Stimulated activated naive CD4-positive, alpha-beta T cell (primary cell): ENCODE measurements at regions not wholly inside any gene's neighbourhood (a gene's known extent, or its start where the extent isn't known, plus 50 kb on each side); places are given as distances from the start of the nearest gene placed in this dataset.
"Not testable (repeated sequence)": the region's sequence is repeated elsewhere in the genome, so short reads cannot be mapped to it uniquely, and the experiment has no call there.

Source experiments
- DNase-seq, 6 experiments: peaks; one replicate each; lab custom pipeline; 2025; lab: John Stamatoyannopoulos, UW

DNA sequence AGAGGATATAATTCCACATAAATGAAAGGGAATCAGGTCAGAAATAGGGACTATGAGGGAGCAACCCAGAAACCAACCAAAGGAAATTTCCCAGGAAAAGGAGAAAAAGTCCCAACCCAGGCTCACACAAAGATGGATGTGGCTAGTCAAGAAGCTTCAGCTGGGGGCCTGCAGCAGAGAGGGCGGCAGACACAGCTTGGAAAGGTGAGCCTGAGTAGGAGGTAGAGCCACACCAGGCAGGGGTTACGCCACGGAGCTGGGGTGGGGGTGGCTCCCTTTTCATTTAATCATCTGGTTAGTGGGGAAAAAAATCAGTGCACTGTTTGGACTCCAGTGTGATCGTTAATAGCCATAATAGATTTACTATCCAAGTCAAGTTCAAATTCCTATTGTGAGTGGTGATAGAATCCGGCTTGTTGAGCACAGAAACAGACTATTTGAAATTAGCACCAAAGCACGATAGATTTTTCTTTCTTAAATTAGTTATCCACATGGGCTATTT, 220.6 kb downstream of the TPBG start:
- no peak for DNase-seq

DNA sequence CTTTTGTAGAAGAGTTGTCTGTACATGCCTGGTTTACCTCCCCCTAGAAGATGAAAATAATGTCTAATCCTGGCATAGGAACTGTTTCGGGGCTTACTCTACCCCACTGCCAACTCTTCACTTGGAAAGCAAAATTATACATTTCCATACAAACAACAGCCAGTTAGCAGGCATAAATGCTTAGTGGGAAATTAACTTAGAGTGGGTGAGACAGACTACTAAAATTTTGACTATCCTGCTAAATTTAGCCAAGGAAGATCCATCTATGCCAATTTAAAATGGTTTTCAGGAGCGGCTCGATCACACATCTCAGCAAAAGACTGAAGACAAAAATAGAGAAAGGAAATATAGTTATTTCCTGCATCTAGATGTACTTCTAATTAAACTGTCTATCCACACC, 221.2 kb downstream of the TPBG start:
- no peak for DNase-seq

DNA sequence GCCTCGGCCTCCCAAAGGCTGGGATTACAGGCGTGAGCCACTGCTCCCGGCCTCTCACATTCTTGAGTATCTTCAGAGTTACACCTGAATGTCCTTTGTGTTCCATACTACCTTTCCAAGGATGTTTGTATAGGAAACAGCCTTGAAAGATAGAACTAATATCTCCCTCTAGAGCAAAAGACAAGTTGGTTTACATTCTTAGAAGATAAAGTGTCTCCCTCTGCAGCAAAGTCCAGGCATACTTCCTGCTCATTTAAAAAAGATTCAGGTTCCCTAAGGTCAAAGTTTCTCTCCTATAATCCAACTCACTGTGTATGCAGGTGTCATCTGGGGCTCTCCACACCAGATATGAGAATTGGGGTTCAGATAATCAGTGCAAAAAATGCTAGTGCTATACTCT, 224.4 kb downstream of the TPBG start:
- no peak for DNase-seq

DNA sequence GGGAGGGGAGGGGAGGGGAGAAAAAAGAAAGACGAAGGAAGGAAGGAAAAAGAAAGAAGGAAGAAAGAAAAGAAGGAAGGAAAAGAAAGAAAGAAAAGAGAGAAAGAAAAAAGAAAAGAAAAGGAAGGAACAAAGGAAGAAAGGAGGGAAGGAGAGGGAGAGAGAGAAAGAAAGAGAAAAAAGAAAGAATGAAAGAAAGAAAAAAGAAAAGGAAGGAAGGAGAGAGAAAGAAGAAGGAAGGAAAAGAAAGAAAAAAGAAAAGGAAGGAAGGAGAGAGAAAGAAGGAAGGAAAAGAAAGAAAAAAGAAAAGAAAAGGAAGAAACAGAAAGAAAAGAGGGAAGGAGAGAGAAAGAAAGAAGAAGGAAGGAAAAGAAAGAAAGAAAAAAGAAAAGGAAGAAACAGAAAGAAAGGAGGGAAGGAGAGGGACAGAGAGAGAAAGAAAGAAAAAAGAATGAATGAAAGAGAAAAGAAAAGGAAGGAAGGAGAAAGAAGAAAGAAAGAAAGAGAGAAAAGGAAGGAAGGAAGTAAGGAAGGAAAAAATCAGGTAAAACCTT, 225.3 kb downstream of the TPBG start:
- DNase-seq = no peak

DNA sequence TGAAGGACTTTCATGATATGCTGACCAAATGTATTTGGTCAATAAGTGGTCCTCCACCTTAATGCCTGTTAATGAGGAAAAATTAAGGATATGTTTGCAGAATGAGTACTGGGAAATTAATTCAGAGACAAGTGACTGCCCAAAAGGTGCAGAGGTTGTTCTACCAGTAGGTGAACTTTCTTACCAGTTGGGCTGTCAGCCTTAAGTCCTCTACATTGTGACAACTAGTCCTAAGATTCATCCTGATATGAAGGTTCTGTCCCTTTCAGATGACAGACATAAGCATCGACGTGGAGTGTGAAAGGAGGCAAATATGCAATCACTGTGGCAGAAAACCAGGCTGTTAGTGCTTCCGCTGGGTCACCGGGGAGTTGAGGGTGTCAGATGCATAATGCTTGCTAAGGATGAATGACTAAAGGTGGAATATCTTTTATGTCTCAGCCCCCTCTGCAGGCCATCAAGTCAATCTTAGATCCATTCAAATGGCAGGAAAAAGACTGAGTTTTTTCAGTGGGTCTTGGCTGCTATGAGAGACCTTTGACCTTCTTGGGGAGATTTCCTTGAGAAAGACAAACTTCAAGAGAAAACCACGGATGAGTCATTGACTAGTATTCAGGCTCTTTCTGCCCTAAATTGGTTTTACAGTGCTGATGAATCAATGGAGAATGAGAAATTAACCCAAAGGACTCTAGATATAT, 226.0 kb downstream of the TPBG start:
- no peak for DNase-seq

DNA sequence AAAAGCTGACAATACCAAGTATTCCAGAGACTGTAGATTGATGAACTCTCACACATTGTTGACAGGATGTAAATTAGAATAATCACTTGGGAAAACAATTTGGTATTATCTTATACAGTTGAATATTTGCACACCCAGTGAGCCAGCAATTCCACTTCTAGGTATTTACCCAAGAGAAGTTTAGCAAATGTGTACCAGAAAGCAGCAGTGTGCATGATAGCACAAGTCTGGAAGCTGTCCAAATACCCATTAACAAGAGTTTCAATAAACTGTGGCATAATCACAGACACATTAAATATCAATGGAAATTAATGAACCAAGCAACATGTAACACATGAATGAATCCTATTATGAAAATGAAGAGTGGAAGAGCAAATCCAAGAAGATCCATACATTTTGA, 233.6 kb downstream of the TPBG start:
- DNase-seq = no peak

DNA sequence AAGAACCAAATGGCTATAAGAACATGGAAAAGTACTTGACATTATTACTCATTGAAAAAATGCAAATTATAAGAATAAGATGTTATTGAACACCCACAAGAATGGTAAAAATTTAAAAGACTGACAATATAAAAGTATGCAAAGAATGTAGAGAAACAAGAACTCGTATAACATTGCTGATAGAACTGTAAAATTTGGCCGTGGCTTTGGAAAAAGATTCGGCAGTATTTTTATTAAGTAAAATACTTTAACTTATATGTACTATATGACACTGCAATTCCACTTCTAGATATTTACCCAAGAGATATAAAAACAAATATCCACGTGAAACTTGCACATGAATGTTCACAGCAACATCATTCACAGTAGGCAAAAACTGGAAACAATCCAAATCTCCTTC, 239.2 kb downstream of the TPBG start:
- no peak for DNase-seq

DNA sequence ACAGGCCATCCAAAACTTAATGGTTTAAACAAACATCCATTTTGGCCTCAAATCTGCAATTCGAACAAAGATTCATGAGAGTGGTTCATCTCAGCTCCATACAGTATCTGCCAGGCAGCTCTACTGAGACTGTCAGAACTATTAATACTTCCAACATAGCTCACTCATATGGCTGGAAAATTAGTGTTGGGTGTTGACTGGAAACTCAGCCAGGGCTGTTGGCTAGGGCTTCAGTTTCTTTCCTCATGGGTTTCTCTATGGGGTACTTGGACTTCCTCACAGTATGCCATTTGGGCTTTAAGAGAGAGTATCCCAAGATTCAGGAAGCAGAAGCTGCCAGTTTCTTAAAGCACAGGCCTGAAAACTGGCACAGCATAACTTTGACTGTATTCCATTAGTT, 240.3 kb downstream of the TPBG start:
- DNase-seq = no peak

DNA sequence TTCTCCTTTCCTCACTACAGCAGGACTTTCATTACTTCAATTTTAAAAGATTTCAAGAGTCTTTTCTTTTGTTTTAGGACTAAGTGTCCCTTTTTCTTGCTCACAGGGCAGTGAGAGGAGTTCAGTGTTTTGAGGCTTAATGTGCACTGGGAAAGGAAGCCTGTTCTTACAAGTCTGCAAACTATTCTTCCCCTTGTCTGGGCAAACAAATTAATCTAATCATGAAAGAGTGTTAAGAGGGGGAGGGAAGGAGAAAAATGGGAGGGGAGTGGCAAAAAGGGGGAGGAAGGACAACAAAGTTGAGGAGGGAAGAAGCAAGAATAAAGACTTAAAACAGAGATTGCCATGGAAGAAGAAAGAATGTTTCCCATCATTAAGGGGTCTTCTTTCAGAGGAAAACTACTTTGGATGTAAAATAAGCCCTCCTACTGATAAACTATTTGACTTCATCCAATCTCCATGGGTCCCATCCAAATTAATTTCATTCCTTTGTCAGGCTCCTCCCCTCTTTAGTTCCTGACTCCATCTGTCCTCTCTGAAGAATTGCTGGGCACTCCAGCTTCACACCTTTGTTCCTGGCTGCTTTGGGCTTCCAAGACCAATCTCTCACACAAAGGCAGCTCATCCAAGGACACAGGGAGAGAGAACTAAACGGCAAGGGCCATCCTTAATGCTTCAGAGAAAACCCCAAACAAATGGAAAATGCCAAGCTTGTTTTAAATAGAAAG, 244.5 kb downstream of the TPBG start:
- no peak for DNase-seq

DNA sequence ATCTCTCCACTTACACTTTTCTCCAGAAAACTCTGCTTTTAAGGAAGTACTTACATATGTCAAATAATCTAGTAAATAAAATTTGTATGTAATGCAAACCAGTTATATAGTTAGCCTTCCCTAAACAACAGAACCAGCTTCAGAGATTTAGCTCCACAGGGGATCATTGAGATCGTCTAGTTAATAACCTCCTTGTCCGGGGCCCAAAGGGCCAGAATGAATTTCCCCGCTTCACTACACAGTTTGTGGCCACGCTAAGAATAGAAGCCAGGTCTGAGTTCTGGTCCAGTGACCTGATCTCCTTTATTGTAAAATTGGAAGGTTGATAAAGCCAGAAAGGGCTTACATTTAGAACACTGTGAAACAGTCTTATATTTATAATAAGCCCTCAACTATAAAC, 245.2 kb downstream of the TPBG start:
- DNase-seq = no peak

DNA sequence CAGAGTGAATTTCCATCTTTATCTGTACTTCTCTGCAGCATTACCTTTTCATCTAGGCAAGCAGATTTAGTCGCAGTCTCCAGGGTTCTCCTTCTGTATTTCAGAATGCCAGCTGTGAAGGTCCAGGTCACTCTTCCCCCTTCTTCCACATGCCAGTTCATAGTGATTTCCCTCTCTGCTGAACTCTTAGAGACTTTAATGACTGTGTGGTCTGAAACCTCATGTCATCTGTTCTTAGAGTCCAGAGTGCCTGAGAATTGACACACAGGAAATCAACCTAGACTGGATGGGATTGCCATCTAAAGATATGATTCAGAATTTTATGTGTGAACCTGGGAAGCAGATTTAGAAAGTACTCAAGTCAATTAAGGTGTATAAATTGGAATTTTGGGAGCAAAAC, 248.1 kb downstream of the TPBG start:
- DNase-seq = no peak

DNA sequence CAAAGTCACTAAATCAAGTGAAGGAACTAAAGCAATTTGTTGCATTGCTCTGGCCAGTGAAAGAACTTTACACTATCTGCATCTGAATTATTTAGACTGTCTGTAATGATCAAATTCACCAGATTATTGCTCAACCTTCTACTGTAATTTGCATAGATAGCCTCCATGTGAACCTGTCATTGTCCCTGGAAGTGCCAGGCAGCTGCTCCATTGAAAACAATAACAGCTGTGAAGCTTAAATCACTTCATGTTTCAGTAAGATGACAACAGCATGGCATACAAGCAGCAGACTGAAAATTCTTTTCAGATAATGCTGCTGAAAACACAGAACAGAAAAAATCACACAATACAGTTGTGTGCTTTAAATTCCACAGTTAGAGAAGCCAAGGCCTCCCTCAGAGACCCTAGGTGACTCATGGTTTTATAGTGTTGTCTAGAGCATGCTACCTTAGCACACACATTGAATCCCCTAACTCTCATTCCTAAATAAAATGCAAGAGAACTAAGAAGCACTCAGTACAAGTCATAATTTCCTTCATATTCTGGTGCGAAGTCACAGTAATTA, 248.9 kb downstream of the TPBG start:
- no peak for DNase-seq

DNA sequence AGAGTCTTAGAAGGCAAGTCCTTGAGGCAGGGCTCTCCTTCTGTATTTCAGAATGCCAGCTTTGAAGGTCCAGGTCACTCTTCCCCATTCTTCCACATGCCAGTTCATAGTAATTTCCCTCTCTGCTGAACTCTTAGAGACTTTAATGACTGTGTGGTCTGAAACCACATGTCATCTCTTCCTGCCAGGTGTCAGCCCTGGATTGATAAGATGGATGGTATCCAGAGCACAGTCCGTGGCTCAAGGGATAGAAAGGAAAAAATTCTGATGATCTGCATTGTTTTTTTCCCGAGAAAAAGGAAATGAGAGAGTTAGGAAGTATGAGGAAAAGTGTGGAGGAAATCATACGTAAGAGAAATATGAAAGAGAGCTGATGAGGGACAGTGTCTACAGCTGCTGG, 250.9 kb downstream of the TPBG start:
- DNase-seq = no peak

DNA sequence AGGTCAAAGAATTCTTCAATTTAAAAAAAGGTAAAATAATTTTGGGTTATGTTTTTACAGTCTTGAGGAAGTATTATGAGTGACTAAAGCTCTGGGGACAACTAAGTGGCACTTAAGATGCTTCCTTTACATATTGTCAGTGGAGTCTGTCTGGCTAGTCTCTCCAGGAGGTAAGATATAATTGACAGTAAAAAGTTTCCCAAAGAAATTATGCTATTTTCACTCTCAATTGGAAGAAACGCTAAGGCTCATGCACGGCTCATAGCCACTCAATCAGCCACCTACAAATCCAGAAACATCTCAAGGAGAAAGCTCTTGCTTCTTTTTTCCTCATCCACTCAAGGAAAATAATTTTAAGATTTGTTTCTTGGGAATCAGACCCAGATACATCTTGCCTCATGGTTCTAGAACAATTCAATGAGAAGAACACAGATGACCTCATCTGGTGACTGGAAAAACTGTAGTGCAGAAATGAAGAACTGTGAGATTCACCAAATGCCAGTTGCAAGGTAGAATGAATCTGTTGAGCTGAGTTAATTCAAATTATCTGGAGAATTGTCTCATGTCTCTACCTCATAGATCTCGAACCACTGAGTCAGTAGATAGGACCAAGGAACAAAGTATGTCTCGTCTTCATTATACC, 252.9 kb downstream of the TPBG start:
- no peak for DNase-seq

DNA sequence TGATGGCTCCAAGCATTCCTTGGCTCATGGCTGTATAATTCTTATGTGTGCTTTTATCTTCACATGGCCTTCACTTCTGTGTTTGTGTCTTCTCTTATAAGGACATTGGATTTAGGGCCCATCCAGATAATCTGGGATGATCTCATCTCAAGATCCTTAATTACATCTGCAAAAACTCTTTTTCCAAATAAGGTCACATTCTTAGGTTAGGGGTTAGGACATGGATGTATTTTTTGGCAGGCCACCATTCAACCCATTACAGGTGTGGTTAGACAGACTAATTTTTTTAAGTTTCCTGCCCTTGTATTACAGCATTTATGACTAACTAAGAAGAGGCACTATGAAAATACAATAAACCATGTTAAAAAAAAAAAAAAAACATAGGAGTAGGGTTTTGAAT, 254.0 kb downstream of the TPBG start:
- DNase-seq = no peak

DNA sequence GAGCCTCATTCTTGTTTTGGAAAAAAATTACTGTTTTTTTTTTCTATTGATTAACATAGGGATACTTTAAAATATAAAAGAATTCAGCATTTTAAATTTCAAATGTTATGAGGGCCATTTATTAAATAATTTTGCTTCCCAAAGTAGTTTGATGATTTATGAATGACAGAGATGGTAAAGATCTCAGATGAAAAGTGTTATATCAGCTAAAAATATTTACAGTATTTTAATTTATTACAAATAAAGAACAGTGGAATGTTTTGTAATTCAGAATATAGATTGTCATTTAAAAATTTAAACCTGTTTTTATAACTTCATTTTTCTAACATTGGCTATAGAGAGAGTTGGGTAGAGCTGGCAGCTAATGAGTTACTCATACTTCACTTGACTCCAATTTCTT, 256.0 kb downstream of the TPBG start:
- no peak for DNase-seq

DNA sequence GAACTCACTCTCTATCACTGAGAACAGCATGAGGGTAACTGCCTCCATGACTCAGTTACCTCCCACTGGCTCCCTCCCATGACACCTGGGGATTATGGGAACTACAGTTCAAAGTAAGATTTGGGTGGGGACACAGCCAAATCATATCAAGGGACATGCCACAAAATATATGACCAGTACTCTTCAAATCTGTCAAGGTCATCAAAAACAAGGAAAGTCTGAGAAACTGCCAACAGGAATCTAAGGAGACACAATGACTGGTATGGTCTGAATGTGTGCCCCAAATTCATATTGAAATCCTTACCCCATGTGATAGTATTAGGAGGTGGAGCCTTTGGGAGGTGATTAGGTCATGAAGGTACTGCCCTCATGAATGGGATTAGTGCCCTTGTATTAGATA, 258.8 kb downstream of the TPBG start:
- DNase-seq = no peak

DNA sequence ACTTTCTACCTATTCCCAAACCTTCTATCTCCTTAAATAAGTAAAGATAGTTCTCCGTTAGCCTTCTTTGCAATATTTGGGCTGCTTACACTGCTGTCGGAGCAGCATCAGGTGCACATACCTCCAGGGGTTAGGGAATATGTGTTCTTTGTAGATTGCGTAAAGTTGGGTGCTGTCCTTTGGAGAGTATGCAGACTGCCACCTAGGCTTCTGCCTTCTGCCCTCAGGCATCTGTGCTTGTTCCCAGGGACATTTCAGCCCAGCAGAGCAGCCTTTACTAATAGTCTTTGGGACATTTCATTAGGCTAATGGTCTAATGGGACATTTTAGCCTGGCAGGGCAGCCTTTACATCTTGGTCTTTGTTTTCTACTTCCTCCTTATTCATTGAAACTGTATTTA, 260.6 kb downstream of the TPBG start:
- DNase-seq = no peak

DNA sequence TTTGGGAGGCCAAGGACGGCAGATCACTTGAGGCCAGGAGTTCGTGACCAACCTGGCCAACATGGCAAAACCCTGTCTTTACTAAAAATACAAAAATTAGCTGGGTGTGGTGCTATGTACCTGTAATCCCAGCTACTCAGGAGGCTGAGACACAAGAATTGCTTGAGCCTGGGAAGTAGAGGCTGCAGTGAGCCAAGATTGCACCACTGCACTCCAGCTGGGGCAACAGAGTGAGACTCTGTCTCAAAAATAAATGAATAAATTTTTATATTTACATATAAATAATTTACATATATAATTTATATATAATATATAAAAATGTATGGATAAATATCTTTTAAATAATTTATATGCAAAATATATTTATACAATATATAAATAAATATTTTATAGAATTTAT, 263.3 kb downstream of the TPBG start:
- DNase-seq = not testable (repeated sequence)

DNA sequence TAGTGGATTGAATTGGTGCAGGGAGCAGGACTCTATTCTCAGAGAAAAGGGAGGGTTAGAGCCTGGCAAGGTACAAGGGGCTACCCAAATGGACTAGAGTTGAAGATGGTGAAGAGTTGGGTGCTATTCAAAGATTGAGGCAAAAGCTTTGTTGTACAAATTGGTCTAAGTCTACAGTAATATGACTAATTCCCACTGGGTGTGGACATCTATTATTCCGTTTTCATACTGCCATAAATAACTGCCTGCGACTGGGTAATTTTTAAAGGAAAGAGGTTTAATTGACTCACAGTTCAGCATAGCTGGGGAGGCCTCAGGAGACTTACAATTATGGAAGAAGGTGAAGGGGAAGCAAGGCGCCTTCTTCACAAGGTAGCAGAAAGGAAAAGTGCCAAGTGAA, 266.3 kb downstream of the TPBG start:
- DNase-seq = no peak

DNA sequence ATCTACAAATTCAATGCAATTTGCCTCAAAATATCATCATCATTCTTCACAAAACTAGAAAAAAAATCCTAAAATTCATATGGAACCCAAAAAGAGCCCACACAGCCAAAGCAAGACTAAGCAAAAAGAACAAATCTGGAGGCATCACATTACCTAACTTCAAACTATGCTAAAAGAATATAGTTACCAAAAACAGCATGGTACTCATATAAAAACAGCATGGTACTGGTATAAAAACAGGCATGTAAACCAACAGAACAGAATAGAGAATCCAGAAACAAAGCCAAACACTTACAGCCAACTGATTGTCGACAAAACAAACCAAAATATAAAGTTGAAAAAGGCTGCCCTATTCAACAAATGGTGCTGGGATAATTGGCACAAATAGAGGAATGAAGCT, 278.1 kb downstream of the TPBG start:
- DNase-seq = no peak

DNA sequence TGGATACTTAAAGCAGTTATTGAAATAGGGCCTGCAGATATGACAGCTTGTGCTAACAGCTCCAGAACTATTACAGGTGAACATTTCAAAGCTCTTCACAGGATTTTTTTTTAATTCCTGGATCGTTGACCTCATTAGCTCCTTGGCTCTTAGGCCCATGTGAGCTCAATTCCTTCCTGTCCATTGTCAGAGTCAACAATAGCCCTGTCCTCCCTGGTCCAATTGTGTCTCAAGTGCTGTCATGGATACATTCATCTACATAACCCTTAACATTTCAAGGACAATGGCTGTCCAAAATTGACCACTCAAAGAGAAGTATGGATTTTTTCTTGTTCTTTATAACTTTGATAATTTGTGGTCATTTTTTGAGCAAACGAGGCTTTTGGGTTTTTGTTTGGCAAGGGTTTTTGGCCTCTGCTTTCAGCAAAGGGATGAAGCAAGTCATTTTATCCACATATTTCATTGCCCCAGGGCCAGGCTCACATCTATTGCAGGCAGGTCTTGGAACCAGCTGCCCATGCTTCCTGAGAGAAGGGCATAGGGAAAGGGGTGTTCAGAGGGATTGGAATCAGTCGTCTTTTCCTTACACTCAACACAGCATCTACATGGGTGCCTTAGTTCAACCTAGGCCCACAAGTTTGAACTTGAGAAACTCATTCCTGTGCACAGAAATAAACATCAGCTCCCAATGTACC, 282.1 kb downstream of the TPBG start:
- DNase-seq = no peak
